ENCODE measurements at regions not wholly inside any gene's neighbourhood (a gene's known extent, or its start where the extent isn't known, plus 50 kb on each side); places are given as distances from the start of the nearest gene placed in this dataset.

GRCh38 chr4:151599863-151600262 lies 160.9 kb downstream of the GATB start:
- POLR2A ChIA-PET: no interaction called here
- Histone ChIP-seq H3K4me3 (ENCODE audit: low read length) (no peak overlapping the region), H3K36me3 (ENCODE audit: control insufficient read depth in 2 of 3, insufficient read depth in 3 of 3, low read length in 3 of 3) (no peaks in the 10 kb centered on the region), H3K9me3 (ENCODE audit: control insufficient read depth in 2 of 3, low read length in 3 of 3) (no peaks in the 10 kb centered on the region), H3K27me3 (ENCODE audit: control insufficient read depth in 2 of 2, insufficient read depth in 2 of 2, low read length in 2 of 2) (no peaks in the 10 kb centered on the region), H3K4me1 (ENCODE audit: control insufficient read depth in 2 of 2, insufficient read depth in 2 of 2, low read length in 2 of 2) (no peaks in the 10 kb centered on the region), H3K27ac (ENCODE audit: low read depth, low read length) (no peak overlapping the region)
- Mint-ChIP-seq H3K9me3 (peaks cover 0 to 2% (median 0%) of the 10 kb centered on the region in 11 donors), H3K36me3 (peaks cover 0 to 3% (median 0%) of the 10 kb centered on the region in 5 donors), H3K27ac (no peak overlapping the region), H3K4me1 (peaks cover 0 to 4% (median 0%) of the 10 kb centered on the region in 7 donors), H3K27me3 (peaks cover 0 to 2% (median 0%) of the 10 kb centered on the region in 5 donors), H3K4me3 (no peak overlapping the region)
- DNase-seq (no peak), ATAC-seq (no peak)
- CTCF ChIA-PET: no interaction called here
- intact Hi-C loops (cut with micrococcal nuclease): no loop called here

- DNase-seq (no peak), ATAC-seq (no peak)
- Mint-ChIP-seq H3K9me3 (peaks cover 0 to 2% (median 0%) of the 10 kb centered on the region in 11 donors), H3K27ac (no peak overlapping the region), H3K4me1 (peaks cover 0 to 4% (median 0%) of the 10 kb centered on the region in 7 donors), H3K4me3 (no peak overlapping the region), H3K36me3 (peaks cover 0 to 3% (median 0%) of the 10 kb centered on the region in 5 donors), H3K27me3 (peaks cover 0 to 2% (median 0%) of the 10 kb centered on the region in 5 donors)
- H3K27me3 ChIP-seq (ENCODE audit: control insufficient read depth in 2 of 2, insufficient read depth in 2 of 2, low read length in 2 of 2): no peaks in the 10 kb centered on the region
- no peaks in the 10 kb centered on the region for H3K9me3 ChIP-seq (ENCODE audit: control insufficient read depth in 2 of 3, low read length in 3 of 3)
- ChIA-PET POLR2A (no interaction called here), CTCF (no interaction called here)
- no peaks in the 10 kb centered on the region for H3K36me3 ChIP-seq (ENCODE audit: control insufficient read depth in 2 of 3, insufficient read depth in 3 of 3, low read length in 3 of 3)
- H3K27ac ChIP-seq (ENCODE audit: low read depth, low read length): no peak overlapping the region
- H3K4me1 ChIP-seq (ENCODE audit: control insufficient read depth in 2 of 2, insufficient read depth in 2 of 2, low read length in 2 of 2): no peaks in the 10 kb centered on the region
- intact Hi-C loops (cut with micrococcal nuclease): no loop called here
- H3K4me3 ChIP-seq (ENCODE audit: low read length): no peak overlapping the region
These were observed 160.4 kb downstream of the GATB start for GRCh38 chr4:151600432-151600831.

GRCh38 chr4:151603377-151603776 lies 157.4 kb downstream of the GATB start:
- Histone ChIP-seq H3K27me3 (ENCODE audit: control insufficient read depth in 2 of 2, insufficient read depth in 2 of 2, low read length in 2 of 2) (no peaks in the 10 kb centered on the region), H3K36me3 (ENCODE audit: control insufficient read depth in 2 of 3, insufficient read depth in 3 of 3, low read length in 3 of 3) (no peaks in the 10 kb centered on the region), H3K4me3 (ENCODE audit: low read length) (no peak overlapping the region), H3K27ac (ENCODE audit: low read depth, low read length) (no peak overlapping the region), H3K9me3 (ENCODE audit: control insufficient read depth in 2 of 3, low read length in 3 of 3) (no peaks in the 10 kb centered on the region), H3K4me1 (ENCODE audit: control insufficient read depth in 2 of 2, insufficient read depth in 2 of 2, low read length in 2 of 2) (no peaks in the 10 kb centered on the region)
- Mint-ChIP-seq H3K27ac (no peak overlapping the region), H3K4me3 (no peak overlapping the region), H3K9me3 (peaks cover 0 to 2% (median 0%) of the 10 kb centered on the region in 11 donors), H3K27me3 (peaks cover 0 to 2% (median 0%) of the 10 kb centered on the region in 5 donors), H3K36me3 (peaks cover 0 to 3% (median 0%) of the 10 kb centered on the region in 5 donors), H3K4me1 (peaks cover 0 to 4% (median 0%) of the 10 kb centered on the region in 7 donors)
- POLR2A ChIA-PET: no interaction called here
- ATAC-seq (no peak), DNase-seq (no peak)
- CTCF ChIA-PET: no interaction called here
- intact Hi-C loops (cut with micrococcal nuclease): no loop called here

- Histone ChIP-seq H3K4me1 (ENCODE audit: control insufficient read depth in 2 of 2, insufficient read depth in 2 of 2, low read length in 2 of 2) (no peaks in the 10 kb centered on the region), H3K4me3 (ENCODE audit: low read length) (no peak overlapping the region), H3K27me3 (ENCODE audit: control insufficient read depth in 2 of 2, insufficient read depth in 2 of 2, low read length in 2 of 2) (no peaks in the 10 kb centered on the region), H3K27ac (ENCODE audit: low read depth, low read length) (no peak overlapping the region), H3K9me3 (ENCODE audit: control insufficient read depth in 2 of 3, low read length in 3 of 3) (no peaks in the 10 kb centered on the region), H3K36me3 (ENCODE audit: control insufficient read depth in 2 of 3, insufficient read depth in 3 of 3, low read length in 3 of 3) (no peaks in the 10 kb centered on the region)
- CTCF ChIA-PET: no interaction called here
- Mint-ChIP-seq H3K27me3 (peaks cover 0 to 1% (median 0%) of the 10 kb centered on the region in 5 donors), H3K4me3 (no peak overlapping the region), H3K4me1 (peaks cover 0 to 4% (median 0%) of the 10 kb centered on the region in 7 donors), H3K36me3 (peaks cover 0 to 3% (median 0%) of the 10 kb centered on the region in 5 donors), H3K27ac (no peak overlapping the region), H3K9me3 (peaks cover 0 to 2% (median 0%) of the 10 kb centered on the region in 11 donors)
- POLR2A ChIA-PET: no interaction called here
- intact Hi-C loops (cut with micrococcal nuclease): loop anchor here (1.0 to 2.0 kb wide), 2 partner anchors 241 to 487 kb away; no protein-coding TSS in a partner anchor
- no peak for ATAC-seq
- DNase-seq: no peak
These were observed 156.6 kb downstream of the GATB start for GRCh38 chr4:151604238-151604637.

- Mint-ChIP-seq H3K36me3 (peaks cover 0 to 3% (median 0%) of the 10 kb centered on the region in 5 donors), H3K9me3 (peaks cover 0 to 3% (median 0%) of the 10 kb centered on the region in 11 donors), H3K4me1 (peaks cover 0 to 4% (median 0%) of the 10 kb centered on the region in 7 donors), H3K27me3 (peaks cover 0 to 6% (median 0%) of the 10 kb centered on the region in 5 donors), H3K27ac (no peak overlapping the region), H3K4me3 (no peak overlapping the region)
- H3K27me3 ChIP-seq (ENCODE audit: control insufficient read depth in 2 of 2, insufficient read depth in 2 of 2, low read length in 2 of 2): no peaks in the 10 kb centered on the region
- DNase-seq (no peak), ATAC-seq (no peak)
- no peak overlapping the region for H3K4me3 ChIP-seq (ENCODE audit: low read length)
- H3K36me3 ChIP-seq (ENCODE audit: control insufficient read depth in 2 of 3, insufficient read depth in 3 of 3, low read length in 3 of 3): no peaks in the 10 kb centered on the region
- POLR2A ChIA-PET: no interaction called here
- no peaks in the 10 kb centered on the region for H3K9me3 ChIP-seq (ENCODE audit: control insufficient read depth in 2 of 3, low read length in 3 of 3)
- CTCF ChIA-PET: interaction anchor here (0.6 kb wide), 1 partner anchor 1429 kb away, joined by 3 read pairs; no protein-coding TSS in a partner anchor
- no peak overlapping the region for H3K27ac ChIP-seq (ENCODE audit: low read depth, low read length)
- intact Hi-C loops (cut with micrococcal nuclease): loop anchor here in 1 of 2 donors (2.0 kb wide), 1 partner anchor 242 kb away; no protein-coding TSS in a partner anchor
- H3K4me1 ChIP-seq (ENCODE audit: control insufficient read depth in 2 of 2, insufficient read depth in 2 of 2, low read length in 2 of 2): no peaks in the 10 kb centered on the region
These were observed 155.6 kb downstream of the GATB start for GRCh38 chr4:151605215-151605614.

GRCh38 chr4:151606061-151606460 lies 154.7 kb downstream of the GATB start:
- no peak overlapping the region for H3K27ac Mint-ChIP-seq
- no peak overlapping the region for H3K4me3 Mint-ChIP-seq
- ATAC-seq: no peak
- Histone ChIP-seq H3K27ac (ENCODE audit: low read depth, low read length) (no peak overlapping the region), H3K36me3 (ENCODE audit: control insufficient read depth in 2 of 3, insufficient read depth in 3 of 3, low read length in 3 of 3) (no peaks in the 10 kb centered on the region), H3K4me3 (ENCODE audit: low read length) (no peak overlapping the region), H3K27me3 (ENCODE audit: control insufficient read depth in 2 of 2, insufficient read depth in 2 of 2, low read length in 2 of 2) (no peaks in the 10 kb centered on the region), H3K4me1 (ENCODE audit: control insufficient read depth in 2 of 2, insufficient read depth in 2 of 2, low read length in 2 of 2) (no peaks in the 10 kb centered on the region), H3K9me3 (ENCODE audit: control insufficient read depth in 2 of 3, low read length in 3 of 3) (no peaks in the 10 kb centered on the region)
- DNase-seq: no peak
- ChIA-PET CTCF (no interaction called here), POLR2A (interaction anchor here (0.6 kb wide), 1 partner anchor 23 kb away, joined by 3 read pairs; no protein-coding TSS in a partner anchor)
- H3K4me1 Mint-ChIP-seq: peaks cover 0 to 4% (median 0%) of the 10 kb centered on the region in 7 donors
- intact Hi-C loops (cut with micrococcal nuclease): no loop called here
- H3K36me3 Mint-ChIP-seq: peaks cover 0 to 3% (median 0%) of the 10 kb centered on the region in 5 donors
- H3K9me3 Mint-ChIP-seq: peaks cover 0 to 3% (median 0%) of the 10 kb centered on the region in 11 donors
- peaks cover 0 to 13% (median 0%) of the 10 kb centered on the region in 5 donors for H3K27me3 Mint-ChIP-seq

GRCh38 chr4:151610229-151610628 lies 150.6 kb downstream of the GATB start:
- intact Hi-C loops (cut with micrococcal nuclease): loop anchor here in 1 of 2 donors (5.0 kb wide), 1 partner anchor 248 kb away; no protein-coding TSS in a partner anchor
- Mint-ChIP-seq H3K36me3 (no peaks in the 10 kb centered on the region), H3K4me3 (no peak overlapping the region), H3K4me1 (no peaks in the 10 kb centered on the region), H3K27me3 (peaks cover 0 to 13% (median 0%) of the 10 kb centered on the region in 5 donors), H3K27ac (no peak overlapping the region), H3K9me3 (peaks cover 0 to 1% (median 0%) of the 10 kb centered on the region in 11 donors)
- H3K36me3 ChIP-seq (ENCODE audit: control insufficient read depth in 2 of 3, insufficient read depth in 3 of 3, low read length in 3 of 3): no peaks in the 10 kb centered on the region
- no peak for DNase-seq
- no peak for ATAC-seq
- no peaks in the 10 kb centered on the region for H3K9me3 ChIP-seq (ENCODE audit: control insufficient read depth in 2 of 3, low read length in 3 of 3)
- no peaks in the 10 kb centered on the region for H3K27me3 ChIP-seq (ENCODE audit: control insufficient read depth in 2 of 2, insufficient read depth in 2 of 2, low read length in 2 of 2)
- ChIA-PET CTCF (no interaction called here), POLR2A (no interaction called here)
- H3K4me3 ChIP-seq (ENCODE audit: low read length): no peak overlapping the region
- H3K27ac ChIP-seq (ENCODE audit: low read depth, low read length): no peak overlapping the region
- no peaks in the 10 kb centered on the region for H3K4me1 ChIP-seq (ENCODE audit: control insufficient read depth in 2 of 2, insufficient read depth in 2 of 2, low read length in 2 of 2)

Measured in naive thymus-derived CD4-positive, alpha-beta T cell (primary cell).